GM12865 (cell line): ENCODE measurements at regions not wholly inside any gene's neighbourhood (a gene's known extent, or its start where the extent isn't known, plus 50 kb on each side); places are given as distances from the start of the nearest gene placed in this dataset.

Source experiments
- DNase-seq: peaks from one replicate; pipeline ENCODE4 v3.0.0; 2010; ENCODE audit warnings: low read depth
- H3K4me3 ChIP-seq: 2 replicates; pipeline ENCODE4 v1.5.1; 2011; ENCODE audit warnings: mild to moderate bottlenecking, low read depth, low read length, control low read depth
- TF ChIP-seq, protein P1 (sequence below): IDR thresholded peaks from 2 replicates; pipeline ENCODE4 v1.5.1; 2011; ENCODE audit warnings: low read length, control low read depth, low read depth, inconsistent platforms; ENCODE audit not compliant: insufficient read depth; ENCODE audit errors: missing control alignments

GRCh38 chr2:74063486-74063885 is 78.8 kb downstream of the TET3 start:
- H3K4me3 ChIP-seq = no peak overlapping the region
- no peak for DNase-seq
- TF ChIP-seq, protein P1, sequence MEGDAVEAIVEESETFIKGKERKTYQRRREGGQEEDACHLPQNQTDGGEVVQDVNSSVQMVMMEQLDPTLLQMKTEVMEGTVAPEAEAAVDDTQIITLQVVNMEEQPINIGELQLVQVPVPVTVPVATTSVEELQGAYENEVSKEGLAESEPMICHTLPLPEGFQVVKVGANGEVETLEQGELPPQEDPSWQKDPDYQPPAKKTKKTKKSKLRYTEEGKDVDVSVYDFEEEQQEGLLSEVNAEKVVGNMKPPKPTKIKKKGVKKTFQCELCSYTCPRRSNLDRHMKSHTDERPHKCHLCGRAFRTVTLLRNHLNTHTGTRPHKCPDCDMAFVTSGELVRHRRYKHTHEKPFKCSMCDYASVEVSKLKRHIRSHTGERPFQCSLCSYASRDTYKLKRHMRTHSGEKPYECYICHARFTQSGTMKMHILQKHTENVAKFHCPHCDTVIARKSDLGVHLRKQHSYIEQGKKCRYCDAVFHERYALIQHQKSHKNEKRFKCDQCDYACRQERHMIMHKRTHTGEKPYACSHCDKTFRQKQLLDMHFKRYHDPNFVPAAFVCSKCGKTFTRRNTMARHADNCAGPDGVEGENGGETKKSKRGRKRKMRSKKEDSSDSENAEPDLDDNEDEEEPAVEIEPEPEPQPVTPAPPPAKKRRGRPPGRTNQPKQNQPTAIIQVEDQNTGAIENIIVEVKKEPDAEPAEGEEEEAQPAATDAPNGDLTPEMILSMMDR = no peak

GRCh38 chr2:74065456-74065855 is 80.7 kb downstream of the TET3 start:
- H3K4me3 ChIP-seq = no peak overlapping the region
- DNase-seq = no peak
- TF ChIP-seq, protein P1 = no peak

DNA sequence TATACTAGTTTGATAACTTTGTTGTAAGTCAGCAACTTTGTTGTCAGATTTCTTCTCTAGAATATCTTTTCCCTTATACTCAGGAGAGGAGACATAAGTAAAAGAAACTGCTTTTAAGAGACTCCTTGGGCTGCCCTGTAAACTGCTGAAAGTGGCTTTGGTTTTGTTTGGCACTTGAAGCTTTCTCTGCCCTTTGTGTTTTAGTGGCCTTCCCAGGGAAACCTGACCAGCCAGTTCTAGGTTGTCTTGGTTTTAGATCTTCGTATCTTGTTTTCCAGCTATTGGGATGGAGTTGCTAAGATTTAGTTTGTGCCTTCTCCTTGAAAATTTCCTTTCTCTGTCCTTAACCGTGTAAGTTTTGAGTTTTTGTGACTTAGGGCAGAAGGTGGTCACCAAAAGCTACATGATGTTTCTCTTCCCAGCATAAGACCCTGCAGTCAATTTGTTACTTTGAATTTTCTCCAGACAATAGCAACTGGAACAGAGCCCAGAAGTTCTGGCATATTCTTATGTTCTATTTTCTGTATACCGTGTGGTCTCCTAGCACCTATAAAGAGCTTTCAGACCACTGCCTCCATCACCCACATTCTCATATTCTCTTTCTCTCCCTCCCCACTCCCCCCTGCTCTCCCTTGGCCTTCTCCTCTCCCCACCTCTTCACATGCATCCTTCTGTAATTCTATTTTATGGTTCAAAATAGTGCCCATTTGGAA is 81.1 kb downstream of the BOLA3 start:
- TF ChIP-seq, protein P1 = no peak
- no peak overlapping the region for H3K4me3 ChIP-seq
- DNase-seq = no peak

- TF ChIP-seq, protein P1 = no peak
- no peak for DNase-seq
- H3K4me3 ChIP-seq = no peak overlapping the region
Observed at GRCh38 chr2:74067221-74067747, 80.4 kb downstream of the BOLA3 start.

DNA sequence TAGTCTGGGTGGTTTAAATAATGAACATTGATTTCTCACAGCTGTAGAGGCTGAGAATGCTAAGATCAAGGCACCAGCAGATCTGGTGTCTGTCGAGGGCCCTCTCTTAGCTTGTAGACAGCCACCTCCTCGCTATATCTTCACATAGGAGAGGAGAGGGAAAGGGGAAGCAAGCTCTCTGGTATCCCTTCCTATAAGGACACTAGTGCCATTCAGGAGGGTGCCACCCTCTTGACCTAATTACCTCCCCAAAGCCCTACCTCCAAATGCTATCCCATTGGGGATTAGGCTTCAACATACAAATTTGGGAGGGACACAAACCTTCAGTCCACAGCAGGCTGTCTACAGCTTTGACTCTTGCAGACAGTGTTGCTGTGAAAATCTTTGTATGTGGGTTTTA is 76.7 kb downstream of the BOLA3 start:
- no peak for DNase-seq
- TF ChIP-seq, protein P1 = no peak
- no peak overlapping the region for H3K4me3 ChIP-seq

GRCh38 chr2:74071426-74071825 is 76.3 kb downstream of the BOLA3 start:
- no peak for DNase-seq
- TF ChIP-seq, protein P1 = no peak
- H3K4me3 ChIP-seq = no peak overlapping the region

DNA sequence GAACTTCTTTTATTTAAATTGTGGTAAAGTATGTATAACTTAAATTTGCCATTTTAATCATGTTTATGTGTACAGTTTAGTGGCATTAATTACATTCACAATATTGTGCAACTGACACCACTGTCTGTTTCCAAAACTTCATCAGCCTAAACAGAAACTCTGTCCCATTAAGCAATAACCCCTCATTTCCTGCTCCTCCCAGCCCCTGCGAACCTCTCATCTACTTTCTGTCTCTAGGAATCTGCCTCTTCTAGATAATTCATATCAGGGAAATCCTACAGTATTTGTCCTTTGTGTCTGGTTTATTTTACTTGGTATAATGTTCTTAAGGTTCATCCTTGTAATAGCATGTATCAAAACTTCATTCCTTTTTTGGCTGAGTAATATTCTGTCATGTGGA is 75.1 kb downstream of the BOLA3 start:
- no peak for DNase-seq

More for the DNA sequence above, 75.1 kb downstream of the BOLA3 start:
- TF ChIP-seq, protein P1 = no peak
- H3K4me3 ChIP-seq = no peak overlapping the region
